NK-92 treated with Interleukin-12 subunit alpha and Interleukin-12 subunit beta, amount 100 ng/mL, for 24 hours (cell line): ENCODE measurements at regions not wholly inside any gene's neighbourhood (a gene's known extent, or its start where the extent isn't known, plus 50 kb on each side); places are given as distances from the start of the nearest gene placed in this dataset.
"Not testable (repeated sequence)": the region's sequence is repeated elsewhere in the genome, so short reads cannot be mapped to it uniquely, and the experiment has no call there.

Source experiments
- DNase-seq: peaks from one replicate; lab custom pipeline; 2025; lab: John Stamatoyannopoulos, UW

GRCh38 chr2:235399895-235400294 is 93.9 kb upstream of the AGAP1 start:
- no peak for DNase-seq

GRCh38 chr2:235402422-235402821 is 91.4 kb upstream of the AGAP1 start:
- DNase-seq, result no peak

DNA sequence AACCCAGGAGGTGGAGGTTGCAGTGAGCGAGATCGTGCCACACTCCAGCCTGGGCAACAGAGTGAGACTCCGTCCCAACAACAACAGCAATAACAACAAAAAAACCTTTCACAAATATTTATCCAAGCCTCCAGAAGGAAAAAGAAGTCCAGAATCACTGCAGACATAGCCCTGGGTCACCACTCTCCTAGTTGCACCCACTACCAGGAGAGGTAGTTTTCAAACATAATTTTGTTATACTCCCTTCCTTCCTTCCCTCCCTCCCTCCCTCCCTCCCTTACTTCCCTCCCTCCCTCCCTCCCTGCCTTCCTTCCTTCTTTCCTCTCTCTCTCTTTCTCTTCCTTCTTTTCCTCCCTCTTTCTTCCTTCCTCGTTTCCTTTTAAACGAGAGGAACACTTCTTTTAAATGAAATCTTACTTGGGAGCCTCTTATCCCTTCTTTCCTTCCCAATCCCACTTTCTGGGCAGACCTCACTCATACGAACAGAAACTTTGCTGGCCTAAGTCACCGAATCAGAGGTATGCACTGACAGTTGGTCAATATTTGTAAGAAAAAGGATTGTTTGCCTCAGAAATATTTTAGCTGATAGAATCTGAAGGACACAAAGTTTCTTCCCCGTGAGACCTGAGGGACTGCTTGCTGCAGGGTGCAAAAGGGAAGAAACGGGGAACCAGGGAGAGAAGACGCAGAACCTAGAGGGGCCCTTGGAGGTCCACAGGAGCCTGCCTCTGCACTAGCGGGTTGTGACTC is 88.1 kb upstream of the AGAP1 start:
- no peak for DNase-seq

GRCh38 chr2:235406430-235406829 is 87.4 kb upstream of the AGAP1 start:
- DNase-seq, result no peak

DNA sequence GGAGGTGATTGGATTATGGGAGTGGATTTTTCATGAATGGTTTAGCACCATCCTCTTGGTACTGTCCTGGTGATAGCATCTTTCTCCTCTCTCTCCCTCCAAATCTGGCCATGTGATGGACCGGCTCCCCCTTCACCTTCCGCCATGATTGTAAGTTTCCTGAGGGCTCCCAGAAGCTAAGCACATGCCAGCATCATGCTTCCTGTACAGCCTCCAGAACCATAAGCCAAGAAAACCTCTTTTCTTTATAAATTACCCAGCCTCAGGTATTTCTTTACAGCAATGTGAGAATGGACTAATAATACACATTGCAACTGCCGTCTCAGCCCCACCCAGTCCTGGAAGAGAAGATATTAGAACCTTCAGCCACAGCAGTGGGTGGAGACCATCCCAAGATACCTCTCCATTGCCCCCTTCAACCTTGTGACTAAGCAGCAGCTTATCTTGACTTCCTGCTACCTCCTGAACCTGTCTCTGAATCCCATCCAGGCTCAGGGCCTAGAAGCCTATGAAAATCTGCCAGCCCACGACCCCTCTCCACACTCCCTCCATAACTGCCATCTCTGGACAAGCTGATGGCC is 81.8 kb upstream of the AGAP1 start:
- DNase-seq, result no peak

DNA sequence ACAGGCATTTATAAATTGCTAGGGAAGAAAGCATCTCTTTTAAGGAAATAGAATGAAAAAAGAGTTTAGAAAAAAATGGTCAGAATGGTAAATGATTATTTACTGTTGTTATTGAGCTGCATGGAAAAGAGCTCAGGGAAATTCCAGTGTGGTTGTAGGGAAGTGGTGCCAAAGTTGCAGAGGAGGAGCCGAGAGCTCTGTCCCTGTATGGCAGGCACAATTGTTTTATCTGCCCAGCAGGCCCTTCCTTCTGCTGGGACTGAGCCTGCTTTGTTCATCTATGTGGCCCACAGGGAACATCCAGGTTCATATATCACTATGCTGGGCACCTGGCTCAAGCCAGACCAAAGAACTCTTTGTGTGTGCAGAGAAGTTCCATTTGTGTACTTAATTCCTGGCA is 80.8 kb upstream of the AGAP1 start:
- DNase-seq, result no peak

GRCh38 chr2:235414422-235414821 is 79.4 kb upstream of the AGAP1 start:
- DNase-seq, result no peak

- DNase-seq, result no peak
Observed at GRCh38 chr2:235416858-235417499, 76.9 kb upstream of the AGAP1 start.

DNA sequence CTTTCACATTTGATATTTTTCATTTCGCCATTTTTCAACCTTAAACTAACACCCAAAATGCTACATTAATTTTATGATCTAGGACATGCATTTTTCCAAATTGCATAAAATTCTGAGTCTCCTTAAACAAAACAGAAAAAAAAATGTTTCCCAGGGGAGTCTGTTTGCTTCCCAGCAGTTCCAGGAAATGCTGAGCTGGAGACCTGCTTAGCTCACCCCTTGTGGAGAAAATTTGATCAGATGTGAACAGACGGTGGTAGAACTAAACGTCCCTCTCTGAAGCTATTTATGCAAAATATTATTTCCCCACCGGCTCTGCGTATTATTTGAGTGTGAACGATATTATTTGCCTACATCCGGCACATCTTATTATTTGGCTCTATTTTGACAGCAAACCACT is 74.9 kb upstream of the AGAP1 start:
- no peak for DNase-seq

DNA sequence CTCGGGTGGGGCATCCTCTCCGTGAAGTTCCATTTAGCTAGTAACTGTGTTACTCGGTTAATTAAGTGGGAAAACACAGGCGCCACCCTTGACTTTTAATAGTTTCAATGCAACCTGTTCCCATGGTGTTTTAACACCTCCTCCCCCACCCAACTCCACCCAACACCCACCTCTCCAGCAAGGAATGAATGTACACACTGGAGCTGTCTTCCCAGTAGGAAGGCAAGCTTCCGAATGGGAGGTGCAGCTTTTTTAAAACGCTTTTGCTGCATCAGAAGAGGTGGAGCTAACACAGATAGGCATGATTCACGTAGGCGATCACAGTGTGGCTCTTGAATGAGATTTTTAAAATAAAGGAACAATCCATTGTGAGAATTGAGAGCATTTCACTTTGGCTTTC is 73.8 kb upstream of the AGAP1 start:
- no peak for DNase-seq

DNA sequence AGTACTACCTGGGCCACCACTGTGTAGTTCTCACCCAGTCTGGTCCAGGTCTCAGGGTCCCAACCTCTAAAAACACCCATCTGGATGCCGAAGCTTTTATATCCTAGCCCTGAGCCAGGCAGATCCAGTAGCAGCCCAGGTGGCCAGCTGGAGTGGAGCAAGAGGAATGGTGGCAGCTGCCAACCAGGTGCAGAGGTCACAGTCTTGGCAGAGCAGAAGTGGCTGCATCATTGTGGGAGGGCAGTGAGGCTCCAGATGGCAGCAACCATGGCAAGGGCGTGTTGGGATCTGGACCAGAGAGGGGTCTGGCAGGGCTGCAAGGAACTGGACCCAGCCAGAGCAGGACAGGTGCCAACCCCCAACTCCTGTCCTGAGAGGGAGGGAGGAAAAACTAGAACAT is 72.2 kb upstream of the AGAP1 start:
- DNase-seq, result no peak

- DNase-seq, result no peak
Observed at GRCh38 chr2:235430366-235431083, 63.3 kb upstream of the AGAP1 start.

GRCh38 chr2:235432741-235433520 is 60.9 kb upstream of the AGAP1 start:
- no peak for DNase-seq

DNA sequence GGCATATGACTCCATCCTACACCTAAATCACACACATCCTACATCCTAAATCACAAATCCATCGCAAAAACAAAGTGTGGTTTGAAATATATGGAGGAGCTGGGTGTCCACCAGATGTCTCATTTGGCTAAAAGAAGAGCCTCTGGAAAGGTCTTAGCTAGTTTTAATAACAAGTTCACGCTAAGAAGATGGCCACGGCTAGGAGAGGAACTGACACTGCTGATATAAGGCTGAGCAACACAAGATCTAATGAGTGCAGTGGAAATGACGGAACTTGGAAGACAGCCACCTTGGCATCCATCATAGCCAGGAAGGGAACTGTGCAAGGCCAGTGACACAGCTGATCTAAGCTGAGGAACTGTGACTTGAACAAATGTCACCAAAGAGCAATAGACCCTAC is 60.0 kb upstream of the AGAP1 start:
- DNase-seq, result no peak

GRCh38 chr2:235439959-235440662 is 53.7 kb upstream of the AGAP1 start:
- no peak for DNase-seq

GRCh38 chr2:235443580-235443979 is 50.3 kb upstream of the AGAP1 start:
- not testable (repeated sequence) for DNase-seq
